Hepatocyte (in vitro differentiated cells): ENCODE measurements at regions not wholly inside any gene's neighbourhood (a gene's known extent, or its start where the extent isn't known, plus 50 kb on each side); places are given as distances from the start of the nearest gene placed in this dataset.

Source experiments
- CTCF ChIP-seq: fragments of 200-600 bp; sonication (generic); IDR thresholded peaks from 2 replicates; pipeline ENCODE4 v1.5.1; 2016; ENCODE audit warnings: antibody characterized with exemption, mild to moderate bottlenecking; ENCODE audit not compliant: poor library complexity
- EZH2 ChIP-seq: fragments of 200-600 bp; sonication (generic); IDR thresholded peaks from 2 replicates; pipeline ENCODE4 v1.6.1; 2016; ENCODE audit warnings: antibody characterized with exemption, mild to moderate bottlenecking, borderline replicate concordance
- EZH2phosphoT487 ChIP-seq: fragments of 200-600 bp; sonication (generic); IDR thresholded peaks from one replicate; pipeline ENCODE4 v1.6.1; 2018; ENCODE audit warnings: antibody characterized with exemption, mild to moderate bottlenecking, low read depth, moderate library complexity; ENCODE audit not compliant: unreplicated experiment, severe bottlenecking

DNA sequence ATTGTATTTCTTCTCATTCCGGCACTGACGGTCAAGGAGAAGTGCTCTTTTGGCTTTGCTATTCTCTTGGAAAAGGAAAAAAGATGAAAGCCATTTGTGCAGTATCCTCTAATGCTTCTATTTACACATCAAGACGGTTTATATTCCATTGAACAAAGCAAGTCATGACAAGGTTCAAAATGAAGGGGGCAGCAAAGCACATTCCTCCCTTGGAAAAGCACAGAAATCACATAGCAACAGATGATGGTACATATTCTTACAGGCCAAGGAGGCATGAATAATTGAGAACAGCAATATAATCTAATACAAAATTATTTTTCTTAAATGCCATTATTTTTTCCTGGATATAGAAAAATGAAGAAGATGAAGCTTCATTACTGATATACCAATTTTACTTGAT is 508.2 kb upstream of the JAG1 start:
- TF ChIP-seq CTCF (no peak), EZH2 (no peak), EZH2phosphoT487 (no peak)
